ENCODE measurements at regions not wholly inside any gene's neighbourhood (a gene's known extent, or its start where the extent isn't known, plus 50 kb on each side); places are given as distances from the start of the nearest gene placed in this dataset.
"Not testable (repeated sequence)": the region's sequence is repeated elsewhere in the genome, so short reads cannot be mapped to it uniquely, and the experiment has no call there.

DNA sequence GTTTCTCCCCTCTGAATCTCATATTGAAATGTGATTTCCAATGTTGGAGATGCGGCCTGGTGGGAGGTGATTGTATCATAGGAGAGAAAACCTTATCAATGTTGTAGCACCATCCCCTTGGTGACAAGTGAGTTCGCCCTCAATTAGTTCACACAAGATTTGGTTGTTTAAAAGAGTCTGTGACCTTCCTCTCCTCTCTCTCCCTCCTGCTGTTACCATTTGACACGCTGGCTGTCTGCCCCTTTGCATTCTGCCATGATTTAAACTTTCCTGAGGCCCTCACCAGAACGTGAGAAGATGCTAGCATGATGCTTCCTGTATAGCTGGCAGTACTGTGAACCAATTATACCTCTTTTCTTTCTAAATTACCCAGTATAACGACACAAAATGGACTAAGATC lies 730.9 kb upstream of the PRMT6 start:
- DNase-seq = no peak

- DNase-seq = no peak
Observed at GRCh38 chr1:106344494-106344893, 712.0 kb upstream of the PRMT6 start.

- DNase-seq = no peak
Observed at GRCh38 chr1:106360252-106360651, 696.2 kb upstream of the PRMT6 start.

GRCh38 chr1:106366627-106367319 lies 689.7 kb upstream of the PRMT6 start:
- no peak for DNase-seq

- no peak for DNase-seq
Observed at GRCh38 chr1:106378261-106378660, 678.2 kb upstream of the PRMT6 start.

DNA sequence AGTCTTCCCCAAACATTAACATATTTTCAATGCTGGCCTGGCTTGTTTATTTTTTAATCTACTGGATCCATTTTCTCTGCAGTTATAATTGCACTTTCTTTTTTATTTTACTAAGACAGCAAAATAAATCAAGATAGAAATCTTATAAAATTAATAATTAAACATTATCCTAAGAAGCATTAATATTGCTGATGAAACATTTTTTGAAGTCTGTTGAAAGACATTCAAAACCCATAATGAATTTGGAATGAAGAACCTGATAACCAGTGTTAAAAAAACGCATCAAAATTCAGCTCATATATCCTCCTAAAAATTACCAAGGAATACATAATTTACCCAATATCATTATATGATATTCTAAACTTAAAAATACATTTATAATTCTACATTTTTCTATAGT lies 675.7 kb upstream of the PRMT6 start:
- no peak for DNase-seq

DNA sequence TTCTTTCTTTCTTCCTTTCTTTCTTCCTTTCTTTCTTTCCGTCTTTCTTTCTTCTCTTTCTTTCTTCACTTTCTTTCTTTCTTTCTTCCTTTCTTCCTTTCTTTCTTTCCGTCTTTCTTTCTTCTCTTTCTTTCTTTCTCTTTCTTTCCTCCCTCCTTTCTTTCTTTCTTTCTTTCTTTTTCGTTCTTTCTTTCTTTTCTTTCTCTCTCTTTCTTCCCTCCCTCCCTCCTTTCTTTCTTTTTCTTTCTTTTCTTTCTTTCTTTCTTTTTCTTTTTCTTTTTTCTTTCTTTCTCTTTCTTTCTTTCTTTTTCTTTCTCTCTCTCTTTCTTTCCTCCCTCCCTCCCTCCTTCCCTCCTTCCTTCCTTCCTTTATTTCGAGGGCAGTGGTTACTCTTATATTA lies 667.3 kb upstream of the PRMT6 start:
- not testable (repeated sequence) for DNase-seq

DNA sequence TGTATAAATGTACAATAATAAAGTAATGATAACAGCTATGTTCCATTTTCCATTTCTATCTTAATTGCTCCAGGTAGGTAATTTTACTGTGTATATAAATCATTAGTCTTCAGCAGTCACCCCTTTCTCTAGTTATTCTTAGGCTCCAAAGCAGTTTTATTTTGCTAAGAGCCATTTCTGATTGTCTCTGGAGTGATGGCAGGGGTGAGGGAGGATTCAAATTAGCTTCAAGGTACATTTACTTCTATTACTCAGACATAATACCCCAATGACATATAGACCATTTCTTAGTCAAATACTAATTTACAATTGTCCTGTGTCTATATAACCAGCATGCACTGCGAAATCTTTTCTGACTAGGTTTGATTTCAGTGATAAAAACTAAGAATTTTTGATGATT lies 663.4 kb upstream of the PRMT6 start:
- DNase-seq = no peak

GRCh38 chr1:106396020-106396419 lies 660.5 kb upstream of the PRMT6 start:
- no peak for DNase-seq

- DNase-seq = no peak
Observed at GRCh38 chr1:106398391-106398790, 658.1 kb upstream of the PRMT6 start.

DNA sequence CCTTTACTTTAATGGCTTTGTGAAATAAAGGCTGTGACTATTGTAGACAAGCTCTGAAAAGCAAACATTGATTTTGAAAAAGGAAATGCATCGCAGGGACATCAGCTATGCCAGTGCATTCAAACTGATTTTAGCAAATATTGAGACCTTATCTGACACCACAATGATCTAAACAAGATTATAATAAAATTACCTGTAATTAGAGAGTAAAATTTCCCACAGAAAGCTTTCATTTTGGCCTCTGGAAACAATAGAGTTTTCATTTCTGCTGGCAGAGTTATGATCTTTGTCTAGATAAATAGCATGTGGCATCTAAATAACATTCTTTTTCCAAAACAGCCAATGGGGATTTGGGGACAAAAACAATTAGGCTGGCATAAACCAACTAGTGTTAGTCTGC lies 650.4 kb upstream of the PRMT6 start:
- DNase-seq = no peak

- not testable (repeated sequence) for DNase-seq
Observed at GRCh38 chr1:106412321-106412720, 644.2 kb upstream of the PRMT6 start.

DNA sequence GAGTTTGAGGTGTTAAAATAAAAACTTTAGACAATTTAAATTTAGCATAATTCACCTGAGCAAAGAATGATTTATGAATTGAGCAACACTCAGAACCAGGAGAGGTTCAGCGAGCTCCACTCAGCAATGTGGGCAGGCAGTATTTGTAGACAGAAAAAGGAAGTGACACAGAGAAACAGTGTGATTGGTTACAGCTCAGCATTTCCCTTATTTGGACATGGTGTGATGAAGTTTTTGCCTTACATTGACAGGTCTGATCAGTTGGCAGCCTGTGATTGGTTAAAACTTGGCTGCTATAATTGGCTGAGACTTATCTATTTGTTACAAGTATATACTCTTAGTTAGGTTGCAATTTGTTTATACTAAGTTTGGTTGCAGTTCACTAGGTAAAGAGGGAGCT lies 621.2 kb upstream of the PRMT6 start:
- no peak for DNase-seq

GRCh38 chr1:106439475-106439874 lies 617.0 kb upstream of the PRMT6 start:
- DNase-seq = no peak

DNA sequence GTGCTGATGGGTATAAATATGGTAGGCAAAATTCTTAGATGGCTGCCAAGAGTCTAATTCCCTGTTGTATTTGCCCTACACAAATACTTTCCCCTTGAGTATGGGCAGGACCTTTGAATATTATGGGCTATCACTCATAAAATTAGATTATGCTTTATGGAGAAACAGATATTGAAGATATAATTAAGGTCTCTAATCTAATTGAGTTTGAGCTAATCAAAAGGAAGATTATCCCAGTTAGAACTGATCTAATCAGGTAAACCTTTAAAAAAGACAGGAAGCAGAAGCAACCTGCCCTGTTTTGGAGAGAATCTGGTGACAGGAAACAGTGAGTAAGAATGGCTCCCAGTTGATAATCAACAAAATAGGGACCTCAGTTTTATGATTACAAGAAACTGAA lies 609.0 kb upstream of the PRMT6 start:
- DNase-seq = no peak

DNA sequence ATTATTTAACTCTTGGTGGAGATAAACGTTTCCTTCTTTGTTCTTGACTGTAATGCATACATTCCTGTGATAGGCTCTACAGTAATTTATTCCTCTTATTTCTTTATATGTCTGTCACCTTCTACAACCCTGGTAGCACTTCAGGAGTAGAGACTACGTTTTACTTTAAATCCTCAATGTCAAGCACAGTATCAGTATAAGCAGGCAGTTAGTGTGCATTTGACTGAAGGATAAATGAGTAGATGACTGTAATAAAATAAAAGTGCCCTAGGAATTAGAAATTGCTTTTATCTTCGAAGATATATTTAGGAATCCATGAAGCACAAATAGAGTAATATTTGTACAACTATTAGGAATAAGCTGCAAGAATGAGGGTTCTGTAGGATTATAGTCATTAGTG lies 599.6 kb upstream of the PRMT6 start:
- no peak for DNase-seq

GRCh38 chr1:106457368-106457767 lies 599.1 kb upstream of the PRMT6 start:
- DNase-seq = no peak

GRCh38 chr1:106458866-106459265 lies 597.6 kb upstream of the PRMT6 start:
- DNase-seq = no peak

DNA sequence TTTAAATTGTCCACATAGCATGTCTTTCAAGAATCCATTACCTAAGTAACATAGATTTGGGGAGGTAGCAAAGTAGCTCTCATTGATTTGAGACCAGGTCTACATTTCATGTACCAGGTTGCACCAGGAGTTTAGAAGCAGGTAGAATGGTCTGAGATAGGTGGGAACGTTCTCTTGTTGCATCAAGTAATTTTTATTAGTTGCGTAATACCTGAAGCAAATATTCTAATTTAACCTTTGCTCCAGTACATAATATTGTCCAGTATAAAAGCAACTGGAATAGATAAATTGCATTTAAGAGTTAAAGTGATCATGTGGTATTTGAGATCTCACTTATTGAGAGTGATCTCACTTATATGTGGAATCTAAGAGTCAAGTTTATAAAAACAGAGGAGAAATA lies 597.1 kb upstream of the PRMT6 start:
- DNase-seq = no peak

DNA sequence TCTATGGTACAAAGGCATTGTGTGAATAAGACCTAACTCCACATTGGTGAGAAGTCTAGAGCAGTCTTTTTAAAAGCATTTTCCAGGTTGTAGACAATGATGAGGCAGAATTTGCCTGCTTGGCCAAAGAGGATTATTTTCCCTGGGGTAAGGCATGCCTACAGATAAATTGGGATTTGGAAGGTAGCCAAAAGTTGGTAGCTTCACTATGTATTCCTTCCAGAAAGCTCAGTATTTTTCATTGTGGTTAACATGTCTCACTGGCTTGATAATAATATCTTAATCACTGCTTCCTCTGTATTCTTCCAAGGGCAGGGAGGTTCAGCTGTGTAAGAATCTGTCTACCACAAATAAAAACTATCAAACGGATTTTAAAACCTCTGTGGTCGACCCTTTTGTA lies 590.8 kb upstream of the PRMT6 start:
- DNase-seq = no peak

DNA sequence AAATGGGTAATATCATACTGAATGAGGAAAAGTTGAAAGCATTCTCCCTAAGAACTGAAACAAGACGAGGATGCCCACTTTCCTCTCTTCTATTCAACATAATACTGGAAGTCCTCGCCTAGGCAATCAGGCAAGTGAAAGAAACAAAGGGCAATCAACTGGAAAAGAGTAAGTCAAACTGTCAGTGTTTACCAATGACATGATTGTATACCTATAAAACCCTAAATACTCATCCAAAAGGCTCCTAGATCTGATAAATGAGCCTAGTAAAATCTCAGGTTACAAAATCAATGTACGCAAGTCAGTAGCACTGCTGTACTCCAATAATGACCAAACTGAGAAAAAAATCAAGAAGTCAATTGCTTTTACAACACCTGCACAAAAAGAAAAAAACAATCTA lies 575.8 kb upstream of the PRMT6 start:
- DNase-seq = no peak

DNA sequence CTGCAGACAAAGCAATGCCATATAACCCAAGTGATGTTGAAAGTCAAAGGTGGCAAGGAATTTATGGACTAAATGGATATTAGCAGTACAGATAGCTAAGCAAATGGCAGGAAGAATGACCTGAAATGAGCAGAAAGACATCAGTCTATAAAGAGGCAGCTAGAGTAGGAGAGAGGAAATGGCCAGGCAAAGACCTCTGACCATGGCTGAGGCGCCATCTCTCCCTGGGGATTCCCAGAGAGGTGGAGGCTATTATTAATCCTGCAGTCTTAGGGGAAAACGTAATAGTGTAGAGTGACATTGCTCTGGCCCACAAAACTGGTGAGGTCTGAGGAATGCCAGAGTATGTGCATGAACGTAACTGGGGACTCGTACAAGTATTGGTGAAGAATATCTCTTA lies 563.6 kb upstream of the PRMT6 start:
- DNase-seq = no peak

DNA sequence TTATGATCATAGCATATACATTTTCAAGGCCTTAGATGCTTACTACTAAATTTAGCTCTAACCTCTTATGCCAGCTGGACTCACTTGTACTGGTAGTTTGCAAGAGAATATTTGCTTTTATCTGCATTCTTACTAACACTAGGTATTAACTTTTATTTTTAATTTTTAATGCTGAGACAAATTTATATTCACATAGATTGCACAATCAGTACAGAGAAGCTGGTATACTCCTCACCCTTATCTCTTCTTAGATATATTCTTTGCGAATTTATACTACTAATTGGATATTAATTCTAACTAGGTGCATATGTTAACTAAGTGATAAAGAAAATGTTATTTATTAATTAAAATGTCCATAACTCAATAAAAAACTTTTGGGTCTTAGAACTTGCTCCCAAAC lies 561.8 kb upstream of the PRMT6 start:
- DNase-seq = no peak

GRCh38 chr1:106498238-106498637 lies 558.2 kb upstream of the PRMT6 start:
- no peak for DNase-seq

DNA sequence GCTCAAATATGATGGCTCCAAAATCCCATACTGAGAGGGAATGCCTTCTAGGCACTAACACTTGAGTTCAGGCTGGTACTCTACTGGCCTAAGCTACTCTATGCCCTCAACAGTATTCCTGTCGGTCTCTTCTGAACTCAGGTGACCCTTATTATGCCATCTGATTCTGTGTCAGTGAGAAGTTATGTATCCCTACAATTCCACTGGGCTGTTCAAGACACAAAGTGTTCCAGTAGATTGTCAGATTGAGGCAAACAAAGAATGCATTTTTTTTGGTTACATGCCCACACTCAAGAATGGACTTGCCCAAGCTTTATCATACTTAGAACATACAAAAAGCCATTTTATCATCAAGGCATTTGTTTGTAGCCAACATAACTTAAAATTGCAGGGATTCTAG lies 553.8 kb upstream of the PRMT6 start:
- DNase-seq = no peak

GRCh38 chr1:106515375-106515774 lies 541.1 kb upstream of the PRMT6 start:
- DNase-seq = peak; percentile 7

Measured in SHP77 treated with DMSO at 0.1 percent for 48 hours (cell line).